ENCODE measurements at regions not wholly inside any gene's neighbourhood (a gene's known extent, or its start where the extent isn't known, plus 50 kb on each side); places are given as distances from the start of the nearest gene placed in this dataset.

GRCh38 chr7:21194936-21195335 is 232.9 kb upstream of the SP4 start:
- no peak overlapping the region for H3K27ac ChIP-seq
- intact Hi-C loops (cut with DNase I), result no loop called here
- 89% methylated on average over 4 of the region's 4 CpGs for WGBS, 2 donors
- H3K4me1 ChIP-seq, result no peaks in the 10 kb centered on the region
- H3K27me3 ChIP-seq, result no peaks in the 10 kb centered on the region
- H3K4me3 ChIP-seq, result no peak overlapping the region
- no peak for DNase-seq
- H3K9me3 ChIP-seq, result no peaks in the 10 kb centered on the region
- H3K36me3 ChIP-seq, result no peaks in the 10 kb centered on the region
- TF ChIP-seq, protein P1, sequence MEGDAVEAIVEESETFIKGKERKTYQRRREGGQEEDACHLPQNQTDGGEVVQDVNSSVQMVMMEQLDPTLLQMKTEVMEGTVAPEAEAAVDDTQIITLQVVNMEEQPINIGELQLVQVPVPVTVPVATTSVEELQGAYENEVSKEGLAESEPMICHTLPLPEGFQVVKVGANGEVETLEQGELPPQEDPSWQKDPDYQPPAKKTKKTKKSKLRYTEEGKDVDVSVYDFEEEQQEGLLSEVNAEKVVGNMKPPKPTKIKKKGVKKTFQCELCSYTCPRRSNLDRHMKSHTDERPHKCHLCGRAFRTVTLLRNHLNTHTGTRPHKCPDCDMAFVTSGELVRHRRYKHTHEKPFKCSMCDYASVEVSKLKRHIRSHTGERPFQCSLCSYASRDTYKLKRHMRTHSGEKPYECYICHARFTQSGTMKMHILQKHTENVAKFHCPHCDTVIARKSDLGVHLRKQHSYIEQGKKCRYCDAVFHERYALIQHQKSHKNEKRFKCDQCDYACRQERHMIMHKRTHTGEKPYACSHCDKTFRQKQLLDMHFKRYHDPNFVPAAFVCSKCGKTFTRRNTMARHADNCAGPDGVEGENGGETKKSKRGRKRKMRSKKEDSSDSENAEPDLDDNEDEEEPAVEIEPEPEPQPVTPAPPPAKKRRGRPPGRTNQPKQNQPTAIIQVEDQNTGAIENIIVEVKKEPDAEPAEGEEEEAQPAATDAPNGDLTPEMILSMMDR (IDR thresholded peaks at IDR 0.05), result no peak
- TF ChIP-seq POLR2AphosphoS5 (IDR thresholded peaks at IDR 0.05) (no peak), EP300 (IDR thresholded peaks at IDR 0.05) (no peak), POLR2A (IDR thresholded peaks at IDR 0.05) (no peak)

GRCh38 chr7:21198921-21199320 is 229.0 kb upstream of the SP4 start:
- WGBS, 2 donors, result 16 to 68% methylated on average over 1 of the region's 1 CpG
- no peaks in the 10 kb centered on the region for H3K36me3 ChIP-seq
- no peak for DNase-seq

GRCh38 chr7:21200503-21200902 is 227.4 kb upstream of the SP4 start:
- TF ChIP-seq, protein P1 (IDR thresholded peaks at IDR 0.05), result no peak
- TF ChIP-seq POLR2A (IDR thresholded peaks at IDR 0.05) (no peak), POLR2AphosphoS5 (IDR thresholded peaks at IDR 0.05) (no peak), EP300 (IDR thresholded peaks at IDR 0.05) (no peak)
- 79 to 91% methylated on average over 7 of the region's 7 CpGs for WGBS, 2 donors
- DNase-seq, result no peak
- no peak overlapping the region for H3K4me3 ChIP-seq
- H3K9me3 ChIP-seq, result no peaks in the 10 kb centered on the region
- no peaks in the 10 kb centered on the region for H3K4me1 ChIP-seq
- H3K36me3 ChIP-seq, result no peaks in the 10 kb centered on the region
- H3K27ac ChIP-seq, result no peak overlapping the region
- intact Hi-C loops (cut with DNase I), result no loop called here
- peaks cover 0 to 8% (median 0%) of the 10 kb centered on the region in 3 donors for H3K27me3 ChIP-seq

More at GRCh38 chr7:21198921-21199320, 229.0 kb upstream of the SP4 start:
- Histone ChIP-seq H3K27ac (no peak overlapping the region), H3K4me3 (no peak overlapping the region), H3K4me1 (no peaks in the 10 kb centered on the region), H3K27me3 (peaks cover 0 to 8% (median 0%) of the 10 kb centered on the region in 3 donors), H3K9me3 (no peaks in the 10 kb centered on the region)
- intact Hi-C loops (cut with DNase I), result no loop called here
- TF ChIP-seq, protein P1 (IDR thresholded peaks at IDR 0.05), result no peak
- TF ChIP-seq POLR2AphosphoS5 (IDR thresholded peaks at IDR 0.05) (no peak), EP300 (IDR thresholded peaks at IDR 0.05) (no peak)

GRCh38 chr7:21214657-21215056 is 213.2 kb upstream of the SP4 start:
- TF ChIP-seq POLR2AphosphoS5 (IDR thresholded peaks at IDR 0.05) (no peak), POLR2A (IDR thresholded peaks at IDR 0.05) (no peak), EP300 (IDR thresholded peaks at IDR 0.05) (no peak)
- TF ChIP-seq, protein P1 (IDR thresholded peaks at IDR 0.05), result no peak
- WGBS, 2 donors, result 44 to 81% methylated on average over 1 of the region's 1 CpG
- intact Hi-C loops (cut with DNase I), result no loop called here
- DNase-seq, result no peak
- Histone ChIP-seq H3K9me3 (no peaks in the 10 kb centered on the region), H3K27me3 (no peaks in the 10 kb centered on the region), H3K36me3 (no peaks in the 10 kb centered on the region), H3K4me1 (no peaks in the 10 kb centered on the region), H3K4me3 (no peak overlapping the region), H3K27ac (no peak overlapping the region)

DNA sequence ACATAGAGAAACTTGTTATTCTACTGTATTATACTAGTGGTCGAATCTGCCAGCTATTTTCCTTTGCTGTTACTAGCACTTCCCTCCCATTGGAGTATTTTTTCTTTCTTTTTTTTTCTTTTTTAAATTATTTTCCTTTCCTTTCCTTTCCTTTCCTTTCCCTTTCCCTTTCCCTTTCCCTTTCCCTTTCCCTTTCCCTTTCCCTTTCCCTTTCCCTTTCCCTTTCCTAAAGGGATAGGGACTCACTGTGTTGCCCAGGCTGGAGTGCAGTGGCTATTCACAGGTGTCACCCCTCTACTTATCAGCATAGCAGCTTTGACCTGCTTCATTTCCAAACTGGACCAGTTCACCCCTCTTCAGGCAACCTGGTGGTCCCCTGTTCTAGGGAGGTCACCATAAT is 212.6 kb upstream of the SP4 start:
- H3K27me3 ChIP-seq, result no peaks in the 10 kb centered on the region
- no peak for TF ChIP-seq EP300 (IDR thresholded peaks at IDR 0.05)
- no peak for TF ChIP-seq POLR2A (IDR thresholded peaks at IDR 0.05)
- no peak for TF ChIP-seq POLR2AphosphoS5 (IDR thresholded peaks at IDR 0.05)
- TF ChIP-seq, protein P1 (IDR thresholded peaks at IDR 0.05), result no peak
- intact Hi-C loops (cut with DNase I), result no loop called here
- H3K9me3 ChIP-seq, result no peaks in the 10 kb centered on the region
- WGBS, 2 donors, result 74 to 92% methylated on average over 1 of the region's 1 CpG
- H3K4me1 ChIP-seq, result no peaks in the 10 kb centered on the region
- no peaks in the 10 kb centered on the region for H3K36me3 ChIP-seq
- no peak for DNase-seq
- no peak overlapping the region for H3K27ac ChIP-seq
- H3K4me3 ChIP-seq, result no peak overlapping the region

Measured in sigmoid colon (tissue), 6 donors.